ENCODE measurements at regions not wholly inside any gene's neighbourhood (a gene's known extent, or its start where the extent isn't known, plus 50 kb on each side); places are given as distances from the start of the nearest gene placed in this dataset.

DNA sequence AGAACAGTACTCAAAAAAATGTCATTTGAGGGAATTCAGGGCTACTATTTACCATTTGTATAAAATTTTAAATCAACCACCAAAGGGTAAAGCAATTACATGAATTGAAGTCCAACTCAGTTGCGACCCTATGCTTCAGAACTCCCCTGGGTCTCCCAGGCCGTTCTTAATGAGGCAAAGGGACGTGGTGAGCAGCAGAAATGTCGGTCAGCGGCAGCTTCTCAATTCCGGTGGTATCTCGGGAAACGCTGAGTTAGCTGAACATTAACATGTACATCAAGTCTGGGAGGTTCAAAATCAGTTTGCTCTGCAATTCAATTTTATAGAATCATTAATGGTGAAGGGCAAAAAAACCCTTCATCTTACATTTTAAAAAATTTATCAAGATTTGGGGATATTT is 173.2 kb downstream of the DIRAS2 start:
- 70 to 91% methylated on average over 8 of the region's 8 CpGs for WGBS, 2 donors
- Histone ChIP-seq H3K4me1 (no peaks in the 10 kb centered on the region), H3K36me3 (no peaks in the 10 kb centered on the region), H3K27ac (no peak overlapping the region), H3K4me3 (no peak overlapping the region), H3K9me3 (no peaks in the 10 kb centered on the region), H3K27me3 (no peaks in the 10 kb centered on the region)
- ATAC-seq (ENCODE audit: low FRiP score in 2 of 2) (no peak), DNase-seq (no peak)
- TF ChIP-seq POLR2A (IDR thresholded peaks at IDR 0.05) (no peak), POLR2AphosphoS5 (IDR thresholded peaks at IDR 0.05) (no peak)

GRCh38 chr9:90469865-90470387 is 172.7 kb downstream of the DIRAS2 start:
- Histone ChIP-seq H3K27me3 (no peaks in the 10 kb centered on the region), H3K27ac (no peak overlapping the region), H3K4me1 (no peaks in the 10 kb centered on the region), H3K9me3 (no peaks in the 10 kb centered on the region), H3K36me3 (no peaks in the 10 kb centered on the region), H3K4me3 (no peak overlapping the region)
- ATAC-seq (ENCODE audit: low FRiP score in 2 of 2) (no peak), DNase-seq (no peak)
- 79 to 87% methylated on average over 6 of the region's 6 CpGs for WGBS, 2 donors
- TF ChIP-seq, protein P1, sequence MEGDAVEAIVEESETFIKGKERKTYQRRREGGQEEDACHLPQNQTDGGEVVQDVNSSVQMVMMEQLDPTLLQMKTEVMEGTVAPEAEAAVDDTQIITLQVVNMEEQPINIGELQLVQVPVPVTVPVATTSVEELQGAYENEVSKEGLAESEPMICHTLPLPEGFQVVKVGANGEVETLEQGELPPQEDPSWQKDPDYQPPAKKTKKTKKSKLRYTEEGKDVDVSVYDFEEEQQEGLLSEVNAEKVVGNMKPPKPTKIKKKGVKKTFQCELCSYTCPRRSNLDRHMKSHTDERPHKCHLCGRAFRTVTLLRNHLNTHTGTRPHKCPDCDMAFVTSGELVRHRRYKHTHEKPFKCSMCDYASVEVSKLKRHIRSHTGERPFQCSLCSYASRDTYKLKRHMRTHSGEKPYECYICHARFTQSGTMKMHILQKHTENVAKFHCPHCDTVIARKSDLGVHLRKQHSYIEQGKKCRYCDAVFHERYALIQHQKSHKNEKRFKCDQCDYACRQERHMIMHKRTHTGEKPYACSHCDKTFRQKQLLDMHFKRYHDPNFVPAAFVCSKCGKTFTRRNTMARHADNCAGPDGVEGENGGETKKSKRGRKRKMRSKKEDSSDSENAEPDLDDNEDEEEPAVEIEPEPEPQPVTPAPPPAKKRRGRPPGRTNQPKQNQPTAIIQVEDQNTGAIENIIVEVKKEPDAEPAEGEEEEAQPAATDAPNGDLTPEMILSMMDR (IDR thresholded peaks at IDR 0.05), result no peak
- no peak for TF ChIP-seq EP300 (IDR thresholded peaks at IDR 0.05)
- no peak for TF ChIP-seq POLR2A (IDR thresholded peaks at IDR 0.05)

- Histone ChIP-seq H3K4me3 (no peak overlapping the region), H3K9me3 (no peaks in the 10 kb centered on the region), H3K27me3 (no peaks in the 10 kb centered on the region), H3K36me3 (no peaks in the 10 kb centered on the region), H3K27ac (no peak overlapping the region), H3K4me1 (no peaks in the 10 kb centered on the region)
- ATAC-seq (ENCODE audit: low FRiP score in 2 of 2), result no peak
- no peak for TF ChIP-seq POLR2A (IDR thresholded peaks at IDR 0.05)
- TF ChIP-seq, protein P1 (IDR thresholded peaks at IDR 0.05), result no peak
- no peak for DNase-seq
These were observed 166.6 kb downstream of the DIRAS2 start for GRCh38 chr9:90476058-90476457.

DNA sequence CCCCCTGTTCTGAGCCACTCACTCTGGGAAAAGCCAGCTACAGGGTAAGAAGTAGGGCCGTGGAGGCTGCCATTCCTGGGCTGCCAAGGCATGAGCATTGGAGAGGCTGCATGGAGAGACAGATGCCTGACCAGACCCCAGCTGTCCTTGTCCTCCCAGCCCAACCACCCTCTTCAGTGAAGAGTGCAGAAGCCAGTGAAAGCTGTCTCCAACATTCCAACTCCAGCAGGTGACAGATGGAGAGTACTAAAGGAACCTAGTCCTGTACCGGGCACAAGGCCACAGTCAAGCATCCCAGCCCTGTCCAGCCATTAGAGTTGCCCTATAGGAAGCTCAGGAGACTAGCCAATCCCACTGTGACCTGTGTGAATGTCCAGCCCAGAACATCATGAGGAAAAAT is 165.1 kb downstream of the DIRAS2 start:
- Histone ChIP-seq H3K4me1 (no peaks in the 10 kb centered on the region), H3K27ac (no peak overlapping the region), H3K4me3 (no peak overlapping the region), H3K9me3 (no peaks in the 10 kb centered on the region), H3K36me3 (no peaks in the 10 kb centered on the region), H3K27me3 (no peaks in the 10 kb centered on the region)
- ATAC-seq (ENCODE audit: low FRiP score in 2 of 2), result no peak
- no peak for DNase-seq
- TF ChIP-seq EP300 (IDR thresholded peaks at IDR 0.05) (no peak), POLR2A (IDR thresholded peaks at IDR 0.05) (no peak), POLR2AphosphoS5 (IDR thresholded peaks at IDR 0.05) (no peak)
- TF ChIP-seq, protein P1 (IDR thresholded peaks at IDR 0.05), result no peak
- WGBS, 2 donors, result 79 to 92% methylated on average over 2 of the region's 2 CpGs

DNA sequence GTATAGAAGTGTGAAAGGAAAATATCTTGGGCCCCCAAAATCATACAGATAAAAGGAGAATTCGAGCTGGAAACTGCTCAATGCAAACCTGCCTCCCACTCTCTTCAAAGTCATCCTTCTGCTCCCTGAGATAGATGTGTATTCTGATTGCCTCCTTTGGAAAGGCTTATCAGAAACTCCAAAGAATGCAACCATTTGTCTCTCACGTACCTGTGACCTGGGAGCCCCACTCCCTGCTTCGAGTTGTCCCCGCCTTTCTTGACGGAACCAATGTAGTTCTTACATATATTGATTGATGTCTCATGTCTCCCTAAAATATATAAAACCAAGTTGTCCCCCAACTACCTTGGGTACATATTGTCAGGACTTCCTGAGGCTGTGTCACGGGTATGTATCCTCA is 163.8 kb downstream of the DIRAS2 start:
- Histone ChIP-seq H3K9me3 (no peaks in the 10 kb centered on the region), H3K4me3 (no peak overlapping the region), H3K27me3 (no peaks in the 10 kb centered on the region), H3K27ac (no peak overlapping the region), H3K36me3 (no peaks in the 10 kb centered on the region), H3K4me1 (no peaks in the 10 kb centered on the region)
- TF ChIP-seq POLR2AphosphoS5 (IDR thresholded peaks at IDR 0.05) (no peak), EP300 (IDR thresholded peaks at IDR 0.05) (no peak), POLR2A (IDR thresholded peaks at IDR 0.05) (no peak)
- TF ChIP-seq, protein P1 (IDR thresholded peaks at IDR 0.05), result no peak
- ATAC-seq (ENCODE audit: low FRiP score in 2 of 2) (no peak), DNase-seq (no peak)
- WGBS, 2 donors, result 45 to 55% methylated on average over 6 of the region's 6 CpGs

Data from upper lobe of left lung (tissue), 6 donors.